HG03558 (cell line): ENCODE measurements at regions not wholly inside any gene's neighbourhood (a gene's known extent, or its start where the extent isn't known, plus 50 kb on each side); places are given as distances from the start of the nearest gene placed in this dataset.
A peak's percentile ranks its signal among the peaks of the same experiment; 100 is the strongest.

Source experiments
- ATAC-seq: cut with Tn5 transposase; IDR thresholded peaks from one replicate; pipeline ENCODE4 v1.9.1; 2021; ENCODE audit warnings: moderate number of reproducible peaks; ENCODE audit not compliant: unreplicated experiment; ENCODE audit errors: extremely low read depth

DNA sequence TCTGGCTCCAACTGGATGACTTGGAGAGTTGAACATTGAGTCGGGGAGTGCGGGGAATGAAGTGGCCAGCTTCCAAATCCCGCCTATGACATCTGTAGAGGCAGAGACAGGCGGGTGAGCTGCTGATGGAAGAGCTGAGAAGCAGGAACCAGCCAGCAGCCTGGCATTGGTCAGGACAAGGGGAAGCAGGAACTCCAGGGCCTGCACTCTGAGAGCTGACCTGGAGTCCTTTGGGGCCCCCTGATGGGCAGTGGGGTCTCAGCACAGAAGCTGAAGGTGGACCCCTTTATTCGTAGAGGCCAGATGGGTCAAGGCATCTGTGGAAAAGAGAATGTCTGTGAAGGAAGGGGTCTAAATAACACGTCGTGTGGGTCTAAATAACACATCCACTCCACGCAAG is 57.0 kb downstream of the SEC61G start:
- ATAC-seq, result no peak

DNA sequence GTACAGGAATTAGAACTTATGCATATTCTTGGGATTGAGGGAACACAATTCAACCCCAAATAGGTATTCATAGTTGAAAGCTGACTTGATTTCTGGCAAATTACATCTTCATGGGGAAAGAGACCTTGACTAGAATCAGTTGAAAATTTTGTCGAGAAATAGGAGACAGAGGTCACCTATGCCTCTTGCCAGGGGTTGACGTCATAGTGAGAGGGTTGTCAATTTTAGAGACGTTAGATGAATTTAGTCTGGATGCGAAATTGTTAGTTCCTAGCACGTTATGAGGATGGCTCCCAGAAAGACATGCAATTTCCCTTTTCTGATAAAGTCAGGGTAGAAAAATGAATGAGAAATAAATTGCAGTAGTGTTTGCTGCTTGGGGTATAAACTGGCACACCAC is 59.3 kb downstream of the SEC61G start:
- no peak for ATAC-seq

DNA sequence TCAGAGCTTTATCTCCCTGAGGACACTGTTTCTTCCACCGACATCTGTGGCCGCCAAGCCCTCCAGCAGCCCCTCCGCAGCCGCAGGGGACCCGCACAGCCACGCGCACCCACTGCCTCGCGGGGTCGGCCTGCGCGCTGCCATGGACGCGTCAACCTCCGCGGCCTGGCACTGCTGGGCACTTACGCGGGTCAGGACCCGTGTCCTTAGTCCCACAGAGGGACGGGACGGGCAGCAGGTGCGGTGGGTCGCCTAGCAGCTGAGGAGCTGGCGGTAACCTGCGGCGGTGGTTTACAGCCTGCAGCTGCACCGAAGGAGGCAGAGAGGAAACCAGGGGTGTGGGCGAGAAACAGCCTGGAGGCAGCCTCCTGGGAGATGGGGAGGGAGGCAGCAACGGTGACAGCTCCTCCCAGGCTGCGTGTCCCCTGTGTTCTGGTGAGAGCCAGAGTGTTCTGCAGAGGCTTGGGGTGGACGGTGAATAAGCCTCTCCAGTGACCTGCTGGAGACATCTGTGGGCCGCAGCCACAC is 61.3 kb downstream of the SEC61G start:
- ATAC-seq, result no peak

DNA sequence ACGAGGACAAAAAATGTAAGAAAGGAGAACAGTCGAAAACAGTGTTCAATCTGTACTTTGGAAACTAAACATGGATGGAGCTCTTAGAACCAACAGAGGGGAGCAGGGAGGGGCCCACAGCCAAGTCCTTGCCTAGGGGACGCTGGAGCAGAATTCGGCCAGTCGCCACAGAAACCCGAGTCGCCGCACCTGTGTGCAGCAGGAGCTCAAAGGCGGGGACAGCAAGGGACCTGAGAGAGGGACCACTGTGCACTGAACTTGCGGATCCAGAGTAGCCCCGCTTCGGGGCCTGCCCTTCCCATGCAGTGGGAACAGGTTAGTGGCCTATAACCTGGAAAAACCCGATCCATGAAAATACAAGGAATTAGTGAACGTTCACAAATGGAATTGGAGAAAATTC is 68.1 kb downstream of the SEC61G start:
- ATAC-seq, result no peak

DNA sequence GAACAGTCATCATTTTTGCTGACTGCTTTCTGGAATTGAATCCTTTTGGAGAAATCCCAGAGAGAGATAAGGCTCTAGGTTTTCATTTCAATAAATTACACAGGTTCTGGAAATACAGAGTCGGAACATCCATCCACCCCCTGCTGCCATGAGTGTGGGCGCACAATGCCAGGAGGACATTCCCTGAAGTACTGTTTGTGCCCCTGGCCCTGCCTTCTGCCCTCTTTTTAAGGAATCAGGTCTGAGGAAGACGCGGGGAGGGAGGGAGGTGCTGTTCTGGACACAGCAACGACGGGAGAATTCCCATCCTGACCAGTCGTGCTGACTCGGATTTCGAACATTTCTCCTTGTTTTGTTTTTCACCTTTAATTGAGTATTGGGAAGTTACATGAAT is 69.0 kb downstream of the SEC61G start:
- ATAC-seq, result no peak

DNA sequence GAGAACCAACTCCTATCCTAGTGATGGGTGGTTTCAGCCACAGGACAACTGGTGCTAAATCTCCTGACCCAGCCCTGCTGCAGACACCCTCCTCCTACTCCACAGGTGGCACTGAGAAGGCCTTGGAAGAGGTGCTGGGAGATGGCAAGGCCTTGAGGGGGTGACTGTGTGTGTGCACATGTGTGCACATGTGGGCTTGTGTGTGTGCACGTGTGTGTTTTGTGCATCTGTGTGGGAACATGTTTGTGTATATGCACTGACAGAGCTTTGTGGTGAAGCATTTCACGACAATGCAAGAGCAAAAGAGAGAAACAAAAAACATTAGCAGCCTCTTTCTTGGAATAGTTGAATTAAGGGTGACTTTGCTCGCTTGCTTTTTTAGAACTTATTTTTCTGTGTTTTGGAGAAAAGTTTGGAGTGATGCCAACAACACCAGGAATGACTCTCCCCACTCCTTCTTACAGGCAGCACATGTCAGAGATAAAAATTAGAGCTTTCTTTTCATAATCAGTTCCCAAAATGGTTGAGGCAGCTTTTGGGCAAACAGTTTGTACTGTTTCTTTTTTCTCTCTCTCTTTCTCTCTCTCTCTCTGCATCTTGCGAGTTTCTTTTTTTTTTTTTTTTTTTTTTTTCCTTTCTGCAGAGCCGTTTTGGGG is 69.5 kb downstream of the SEC61G start:
- ATAC-seq, result no peak

DNA sequence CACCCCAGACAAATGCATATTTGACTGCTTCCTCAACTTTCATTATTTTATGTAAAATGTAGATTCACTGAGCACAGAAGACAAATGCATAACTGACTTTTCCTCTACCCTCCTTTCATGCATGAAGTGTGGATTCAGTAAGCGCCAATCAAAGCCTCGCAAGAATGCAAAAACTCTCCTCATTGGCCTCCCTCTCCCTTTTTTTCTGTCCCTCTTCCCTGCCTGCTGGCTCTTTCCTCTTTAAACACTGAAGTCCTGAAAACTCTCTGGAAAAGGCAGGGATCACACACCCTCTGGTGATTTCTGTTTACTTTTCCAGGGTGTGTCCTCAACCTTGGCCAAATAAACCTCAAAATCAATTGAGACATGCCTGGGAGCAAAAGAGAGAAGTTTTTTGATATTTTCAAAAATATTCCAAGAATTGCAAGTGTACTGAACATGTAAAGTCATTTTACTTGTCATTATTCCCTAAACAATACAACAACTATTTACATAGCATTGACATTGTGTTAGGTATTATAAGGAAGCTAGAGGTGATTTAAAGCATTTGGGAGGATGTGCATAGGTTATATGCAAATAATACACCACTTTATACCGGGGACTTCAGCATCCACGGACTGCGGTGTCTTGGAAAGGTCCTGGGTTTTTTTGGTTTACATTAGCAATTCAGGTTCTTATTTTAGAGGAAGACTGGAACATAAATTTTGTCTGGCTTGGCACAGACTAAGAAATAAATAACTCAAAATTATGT is 71.4 kb downstream of the SEC61G start:
- no peak for ATAC-seq

DNA sequence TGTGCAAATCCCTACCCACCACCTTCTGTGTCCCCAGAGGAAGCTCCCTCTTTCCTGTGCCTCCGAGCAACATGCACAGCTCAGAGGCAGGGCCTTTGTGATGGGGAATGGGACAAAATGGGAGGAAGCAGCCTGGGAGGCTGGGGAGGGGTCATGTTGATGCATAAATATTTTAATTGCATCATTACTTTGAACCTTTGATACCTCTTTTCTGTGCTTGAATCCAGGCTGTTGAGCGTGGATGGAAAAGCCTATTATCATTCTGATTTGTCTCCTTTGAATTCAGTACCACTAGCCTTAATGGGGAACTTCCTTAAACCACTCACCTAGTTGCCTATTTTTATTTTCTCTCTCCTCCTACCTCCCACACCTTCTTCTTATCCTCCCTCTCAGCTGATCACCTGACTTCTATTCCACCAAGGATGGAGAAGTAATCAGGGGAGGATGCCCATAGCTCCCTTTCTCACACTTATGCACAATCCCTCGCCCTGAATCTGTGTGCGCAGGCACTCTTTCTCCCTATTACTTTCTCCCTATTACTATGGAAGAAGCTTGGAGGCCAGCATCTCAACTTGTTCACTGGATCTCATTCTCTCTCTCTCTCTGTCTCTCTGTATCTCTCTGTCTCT is 78.5 kb downstream of the SEC61G start:
- ATAC-seq, result no peak

DNA sequence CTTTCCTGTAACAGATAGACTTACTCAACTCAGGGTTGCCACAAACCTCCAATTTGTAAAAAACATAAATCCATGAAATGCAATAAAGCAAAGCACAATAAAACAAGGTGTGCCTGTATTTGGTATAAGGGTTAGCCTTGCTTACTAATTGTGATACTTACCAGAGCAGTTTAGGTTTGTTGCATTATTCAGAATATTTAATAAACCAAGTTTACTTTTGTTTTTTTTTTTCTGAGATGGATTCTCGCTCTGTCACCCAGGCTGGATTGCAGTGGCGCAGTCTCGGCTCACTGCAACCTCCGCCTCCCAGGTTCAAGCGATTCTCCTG is 79.6 kb downstream of the SEC61G start:
- no peak for ATAC-seq

DNA sequence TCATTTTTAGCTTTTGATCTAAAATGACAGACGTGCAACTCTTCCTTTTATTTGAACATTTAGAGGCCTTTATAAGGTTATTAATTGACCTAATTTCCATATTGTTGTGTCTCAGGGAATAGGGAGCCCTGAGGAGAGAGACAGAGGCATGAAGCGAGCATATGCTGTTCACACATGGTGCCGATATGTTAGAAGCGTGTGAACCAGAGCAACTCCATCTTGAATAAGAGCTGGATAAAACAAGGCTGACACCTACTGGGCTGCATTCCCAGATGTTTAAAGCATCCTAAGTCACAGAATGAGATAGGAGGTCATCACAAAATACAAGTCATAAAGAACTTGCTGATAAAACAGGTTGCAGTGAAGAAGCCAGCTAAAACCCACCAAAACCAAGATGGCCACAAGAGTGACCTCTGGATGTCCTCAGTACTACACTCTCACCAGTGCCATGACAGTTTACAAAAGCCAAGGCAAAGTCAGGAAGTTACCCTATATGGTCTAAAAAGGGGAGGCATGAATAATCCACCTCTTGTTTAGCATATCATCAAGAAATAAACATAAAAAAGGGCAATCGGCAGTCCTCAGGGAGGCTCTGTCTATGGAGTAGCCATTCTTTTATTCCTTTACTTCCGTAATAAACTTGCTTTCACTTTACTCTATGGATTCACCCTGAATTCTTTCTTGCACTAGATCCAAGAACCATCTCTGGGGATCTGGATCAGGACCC is 80.1 kb downstream of the SEC61G start:
- ATAC-seq, result no peak

DNA sequence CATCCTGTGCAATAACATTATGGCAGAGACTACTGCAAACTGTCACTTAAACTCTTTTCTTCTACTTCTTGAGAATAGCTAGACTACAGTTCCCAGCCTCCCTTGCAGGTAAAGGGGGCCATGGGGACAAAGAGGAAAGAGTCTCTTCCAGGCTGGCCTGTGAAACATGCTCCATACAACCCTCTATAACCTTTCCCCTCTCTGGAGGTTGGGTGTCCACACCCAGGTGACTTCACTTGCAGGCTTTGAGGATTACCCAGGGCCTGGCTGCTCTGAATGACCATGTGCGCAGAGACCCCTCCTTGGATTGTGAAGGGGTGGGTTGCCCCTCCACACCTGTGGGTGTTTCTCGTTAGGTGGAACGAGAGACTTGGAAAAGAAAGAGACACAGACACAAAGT is 84.1 kb downstream of the SEC61G start:
- no peak for ATAC-seq

DNA sequence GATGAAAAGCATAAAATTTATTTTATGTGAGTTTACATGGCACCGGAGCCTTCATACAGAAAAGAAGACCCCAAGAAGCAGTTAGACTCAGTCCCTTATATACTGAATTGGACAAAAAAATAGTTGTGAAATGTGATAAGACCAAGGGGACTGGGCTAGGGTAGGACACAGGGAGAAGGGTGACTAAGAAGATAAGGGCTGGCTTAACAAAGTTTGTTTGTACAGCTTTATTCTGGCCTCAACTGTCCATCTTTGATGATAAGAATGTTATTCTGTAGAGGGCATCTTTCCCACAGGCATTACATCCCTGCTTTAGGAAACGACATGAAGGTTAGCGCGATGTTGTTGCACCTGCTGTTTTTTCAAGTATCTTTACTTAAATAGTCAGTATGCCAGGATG is 86.5 kb downstream of the SEC61G start:
- ATAC-seq, result no peak

DNA sequence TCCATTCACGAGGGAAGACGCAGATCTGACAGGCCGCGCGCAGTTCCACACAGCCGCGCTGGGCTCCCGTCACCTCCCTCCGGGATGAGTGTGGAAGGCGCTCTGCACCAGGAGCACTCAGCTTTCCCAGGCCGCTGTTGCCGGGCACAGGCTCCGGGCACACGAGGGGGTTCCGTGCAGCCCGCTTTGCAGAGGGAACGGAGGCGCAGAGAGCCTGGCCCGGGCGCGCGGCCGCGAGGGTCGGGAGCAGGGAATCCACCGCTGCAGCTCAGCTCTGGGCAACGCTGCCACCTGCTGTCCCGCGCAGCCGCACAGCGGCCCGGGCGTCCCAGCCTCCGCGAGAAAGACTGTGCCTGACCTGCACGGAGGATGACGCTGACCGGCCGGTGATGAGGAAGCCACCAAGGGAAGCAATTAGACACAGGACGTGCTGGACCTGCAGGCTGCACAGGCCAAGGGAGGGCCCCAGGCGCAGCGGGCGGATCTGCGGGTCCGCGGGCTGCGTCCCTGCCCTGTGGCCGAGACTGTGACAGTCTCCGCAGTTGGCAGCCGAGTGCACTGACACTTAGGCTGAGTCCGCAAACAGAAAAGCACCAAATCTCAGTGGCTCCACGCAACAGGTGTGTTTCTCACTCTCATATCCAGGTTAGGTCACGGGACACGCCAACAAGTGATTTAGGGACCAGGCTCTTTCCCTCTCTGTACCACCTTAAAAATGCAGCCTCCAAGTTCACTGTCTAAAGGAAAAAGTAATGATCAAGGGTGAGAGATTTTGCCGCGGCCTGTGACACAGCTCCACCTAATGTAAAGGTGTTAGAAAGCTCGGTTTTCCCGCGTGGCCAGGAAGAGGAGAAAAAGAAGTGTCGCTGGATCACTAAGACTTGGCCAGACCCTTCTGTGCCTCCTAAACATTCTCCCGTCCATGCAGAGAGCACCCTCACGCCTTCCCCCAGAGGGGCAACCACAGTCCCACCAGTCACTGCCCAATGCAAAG is 94.5 kb downstream of the SEC61G start:
- ATAC-seq, result peak; percentile 64

DNA sequence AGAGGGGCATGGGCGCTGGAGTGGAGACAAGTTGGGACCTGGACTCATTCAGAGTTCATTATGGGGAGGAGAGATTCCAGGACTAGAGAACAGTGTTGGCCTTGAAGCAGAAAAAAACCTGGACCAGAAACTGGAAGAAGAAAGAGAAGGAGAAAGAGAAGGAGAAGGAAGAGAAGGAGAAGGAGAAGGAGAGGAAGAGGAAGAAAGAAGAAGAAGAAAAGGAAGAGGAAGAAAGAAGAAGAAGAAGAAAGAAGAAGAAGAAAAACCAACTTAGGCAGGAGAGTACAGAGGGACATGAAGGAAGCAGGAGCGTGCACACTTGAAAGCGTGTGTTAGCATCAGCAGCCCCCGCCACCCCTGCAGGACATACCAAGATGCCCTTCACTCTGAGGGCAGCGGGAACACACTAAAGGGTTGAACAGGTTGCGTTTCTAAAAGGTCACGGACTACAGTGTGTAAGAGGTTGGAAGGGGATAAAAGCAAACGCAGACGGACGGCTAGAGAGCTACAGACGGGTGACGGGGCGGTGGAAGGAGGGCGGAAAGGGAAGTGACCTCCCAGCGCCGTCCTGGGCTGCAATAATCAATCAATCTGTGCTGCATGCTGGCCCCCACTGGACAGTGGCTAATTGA is 95.3 kb downstream of the SEC61G start:
- no peak for ATAC-seq

DNA sequence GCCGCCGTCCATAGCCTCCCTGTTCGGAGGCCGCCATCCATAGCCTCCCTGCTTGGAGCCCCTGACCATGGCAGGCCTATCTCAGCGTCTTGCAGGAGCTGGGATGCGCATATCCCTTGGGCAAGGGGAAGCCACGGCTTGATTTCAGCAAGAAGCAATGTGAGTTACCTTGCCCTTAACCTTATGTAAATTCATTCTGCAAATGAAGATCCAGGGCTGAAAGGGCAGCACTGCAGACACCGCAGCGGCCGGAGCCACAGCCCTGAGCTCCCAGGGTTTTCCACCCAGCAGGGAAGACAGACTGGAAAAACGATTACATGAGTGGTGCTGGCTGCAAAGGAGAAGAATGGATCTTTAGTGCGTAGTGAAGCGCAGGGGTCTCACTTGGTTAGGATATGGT is 95.8 kb downstream of the SEC61G start:
- ATAC-seq, result no peak

DNA sequence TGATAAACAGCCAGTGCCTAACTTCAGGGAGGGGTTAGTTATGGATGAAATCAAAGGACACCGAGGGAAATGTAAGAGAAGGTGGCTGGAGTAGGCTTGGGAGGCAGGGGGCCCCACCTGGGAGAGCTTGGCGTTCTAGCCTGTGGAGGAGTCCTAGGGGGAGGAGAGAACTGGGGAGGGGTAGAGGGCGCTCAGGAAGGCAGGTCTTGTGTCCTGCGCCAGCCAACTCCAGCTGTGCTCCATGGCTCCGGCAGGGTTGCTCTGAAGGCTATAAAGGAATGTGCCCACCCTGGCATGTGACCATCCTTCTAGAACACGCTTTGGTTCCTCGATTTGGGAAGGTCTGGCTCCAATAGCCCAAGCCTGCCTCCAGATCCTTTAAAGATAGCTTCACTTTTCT is 96.3 kb downstream of the SEC61G start:
- ATAC-seq, result no peak

DNA sequence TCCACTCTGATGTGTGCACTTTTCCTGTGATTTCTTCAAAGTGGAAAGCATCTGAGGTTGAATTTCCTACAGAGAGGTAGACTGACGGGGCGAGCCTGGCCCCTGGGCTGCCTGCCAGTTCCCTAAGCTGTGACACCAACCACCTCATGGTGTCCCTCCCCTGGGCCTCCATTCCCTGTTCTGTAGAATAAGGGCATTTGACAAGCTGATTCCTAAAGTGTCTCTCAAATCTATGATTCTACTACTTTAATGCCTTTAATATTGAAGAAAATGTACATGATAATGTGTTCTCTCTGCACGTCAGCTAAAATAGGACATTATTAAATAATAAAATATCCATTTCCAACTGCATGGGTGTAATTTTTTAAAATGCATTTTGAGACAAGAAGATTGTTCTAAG is 105.1 kb downstream of the SEC61G start:
- ATAC-seq, result no peak

DNA sequence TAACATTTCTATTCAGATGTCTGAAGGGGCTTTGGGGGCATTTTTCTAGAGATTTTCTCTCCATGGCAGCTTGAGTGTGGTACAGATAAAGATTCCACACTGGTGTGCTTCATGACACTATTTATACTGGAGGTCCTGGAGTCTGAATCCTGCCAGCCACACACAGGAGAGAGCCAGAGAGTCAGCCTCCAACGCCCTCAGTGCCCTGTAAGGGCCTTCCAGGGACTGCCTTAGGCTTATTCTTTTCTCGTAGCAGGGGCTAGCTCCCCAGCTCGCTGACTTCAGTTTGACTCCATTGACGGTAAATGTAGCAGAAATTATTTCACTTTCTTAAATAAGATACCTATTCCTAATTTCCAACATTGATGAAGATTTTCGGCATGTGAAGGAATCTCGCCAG is 100.9 kb downstream of the VSTM2A start:
- ATAC-seq, result no peak

DNA sequence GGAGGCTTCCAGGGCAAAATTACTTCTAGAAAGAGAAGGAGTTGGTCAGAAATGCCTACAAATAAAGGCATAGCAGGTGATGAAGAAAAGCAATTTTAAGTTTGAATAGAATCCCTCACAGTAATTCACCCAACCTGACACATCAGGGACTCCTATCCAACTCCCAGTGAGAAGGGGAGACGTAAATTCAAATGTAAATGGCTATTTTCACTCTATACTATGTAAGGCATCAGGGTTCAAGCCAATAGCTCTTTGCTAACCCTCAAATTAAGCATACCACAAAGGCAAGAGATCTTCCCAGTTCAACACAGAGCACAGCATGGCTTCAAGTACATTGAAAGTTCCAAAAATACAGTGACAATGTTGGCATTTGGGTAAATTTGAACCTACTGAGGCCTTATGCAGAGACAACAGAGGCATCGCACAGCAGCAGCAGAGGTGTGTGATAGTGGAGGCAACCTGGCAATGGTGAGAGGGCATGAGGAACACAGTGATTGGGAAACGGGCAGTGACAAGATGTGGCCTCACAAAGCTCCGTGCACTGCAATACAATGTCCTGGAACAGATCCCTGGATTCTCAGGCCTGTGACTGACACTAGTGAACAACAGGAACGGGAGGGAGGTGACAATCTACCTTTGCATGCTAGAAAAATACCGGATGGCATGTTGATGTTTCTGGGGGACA is 95.7 kb downstream of the VSTM2A start:
- no peak for ATAC-seq
